ENCODE measurements at regions not wholly inside any gene's neighbourhood (a gene's known extent, or its start where the extent isn't known, plus 50 kb on each side); places are given as distances from the start of the nearest gene placed in this dataset.
"Not testable (repeated sequence)": the region's sequence is repeated elsewhere in the genome, so short reads cannot be mapped to it uniquely, and the experiment has no call there.

- ChIA-PET CTCF (interaction anchor here (0.9 kb wide), 1 partner anchor 403 kb away, joined by 3 read pairs; no protein-coding TSS in a partner anchor), POLR2A (no interaction called here)
- no peak for DNase-seq (ENCODE audit: low read depth, low spot score)
- no peak overlapping the region for H3K4me3 ChIP-seq (ENCODE audit: low read depth, low read length)
- no peak for TF ChIP-seq CTCF (IDR thresholded peaks at IDR 0.05; ENCODE audit: insufficient read depth, low read length, missing control alignments)
These were observed 62.4 kb upstream of the SERP2 start for GRCh38 chr13:44311011-44311780.

DNA sequence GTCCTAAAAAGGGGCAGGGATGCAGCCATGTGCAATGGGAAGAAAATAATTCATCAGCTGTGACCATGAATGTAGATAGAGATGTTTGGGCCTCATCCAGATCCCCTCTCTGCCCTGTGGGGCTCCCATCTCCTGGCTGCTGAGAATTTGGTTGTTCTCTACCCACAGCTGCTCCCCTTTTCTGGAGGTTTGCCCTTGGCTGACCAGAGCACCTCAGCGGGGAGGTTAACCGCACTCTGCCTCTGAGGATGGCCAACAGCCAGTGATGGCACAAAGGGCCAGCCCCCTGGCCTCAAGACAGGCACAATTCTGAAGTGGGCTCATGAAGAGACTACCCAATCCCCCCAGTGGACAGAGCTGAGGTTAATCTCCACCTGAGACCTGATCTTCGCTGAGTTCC is 61.5 kb upstream of the SERP2 start:
- CTCF ChIA-PET, result interaction anchor here (0.9 kb wide), 1 partner anchor 404 kb away, joined by 3 read pairs; no protein-coding TSS in a partner anchor
- no peak for DNase-seq (ENCODE audit: low read depth, low spot score)
- TF ChIP-seq CTCF (IDR thresholded peaks at IDR 0.05; ENCODE audit: insufficient read depth, low read length, missing control alignments), result no peak
- H3K4me3 ChIP-seq (ENCODE audit: low read depth, low read length), result no peak overlapping the region
- POLR2A ChIA-PET, result no interaction called here

DNA sequence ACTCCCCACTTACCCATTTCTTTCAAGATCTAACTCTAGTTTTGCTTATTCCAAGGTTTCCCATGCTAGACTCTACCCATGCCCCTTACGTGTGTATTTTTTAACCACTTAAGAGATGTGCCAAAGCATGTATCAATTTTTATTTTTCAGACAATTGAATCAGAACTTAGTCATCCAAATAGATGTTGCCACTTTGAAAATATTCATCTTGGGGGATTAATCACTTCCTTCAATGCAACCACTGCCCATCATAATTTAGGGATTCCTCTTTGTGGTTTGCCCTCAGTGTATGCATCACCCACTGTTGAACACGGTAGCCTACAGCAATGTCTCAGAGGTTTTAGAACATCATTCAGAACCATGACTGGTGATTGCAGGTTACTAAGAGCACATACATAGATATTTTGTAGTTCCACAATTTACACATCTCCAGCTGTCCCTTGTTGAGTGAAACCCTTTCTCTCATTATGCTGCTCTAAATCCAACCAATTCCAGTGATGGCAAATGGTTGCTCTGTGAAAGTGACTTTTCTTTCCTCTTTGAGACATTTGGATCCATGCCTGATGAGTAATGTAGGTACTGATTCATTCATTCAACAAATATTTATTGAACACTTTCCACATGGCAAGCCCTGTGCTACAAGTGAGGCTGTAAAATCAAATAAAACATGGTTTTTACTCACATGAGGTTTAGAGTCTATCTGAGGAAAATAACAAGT is 60.6 kb upstream of the SERP2 start:
- H3K4me3 ChIP-seq (ENCODE audit: low read depth, low read length), result no peak overlapping the region
- DNase-seq (ENCODE audit: low read depth, low spot score), result peak; percentile 76
- ChIA-PET CTCF (no interaction called here), POLR2A (no interaction called here)
- TF ChIP-seq CTCF (IDR thresholded peaks at IDR 0.05; ENCODE audit: insufficient read depth, low read length, missing control alignments), result no peak

DNA sequence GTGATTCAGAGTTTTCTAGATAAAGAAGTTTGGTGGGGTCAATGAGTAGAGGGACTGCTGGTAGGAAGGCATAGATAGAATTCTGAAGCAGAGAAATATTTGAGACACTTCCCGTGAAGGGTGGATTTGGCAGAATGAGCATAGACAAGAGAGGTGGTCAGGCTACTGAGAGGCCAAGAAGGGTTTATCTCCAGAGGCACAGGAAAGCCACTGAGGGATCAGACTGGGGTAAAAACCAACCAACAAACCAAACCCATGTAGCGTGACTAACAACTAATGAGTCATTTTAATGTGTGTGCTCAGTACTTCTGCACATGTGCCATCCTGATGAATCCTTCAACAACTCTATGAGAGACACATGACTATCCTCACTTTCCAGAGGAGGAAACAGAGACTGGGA is 60.0 kb upstream of the SERP2 start:
- ChIA-PET CTCF (no interaction called here), POLR2A (no interaction called here)
- TF ChIP-seq CTCF (IDR thresholded peaks at IDR 0.05; ENCODE audit: insufficient read depth, low read length, missing control alignments), result no peak
- no peak overlapping the region for H3K4me3 ChIP-seq (ENCODE audit: low read depth, low read length)
- no peak for DNase-seq (ENCODE audit: low read depth, low spot score)

- H3K4me3 ChIP-seq (ENCODE audit: low read depth, low read length); CTCF ChIA-PET; DNase-seq (ENCODE audit: low read depth, low spot score); POLR2A ChIA-PET: not testable (repeated sequence)
These were observed 59.5 kb upstream of the SERP2 start for GRCh38 chr13:44314160-44314559.

DNA sequence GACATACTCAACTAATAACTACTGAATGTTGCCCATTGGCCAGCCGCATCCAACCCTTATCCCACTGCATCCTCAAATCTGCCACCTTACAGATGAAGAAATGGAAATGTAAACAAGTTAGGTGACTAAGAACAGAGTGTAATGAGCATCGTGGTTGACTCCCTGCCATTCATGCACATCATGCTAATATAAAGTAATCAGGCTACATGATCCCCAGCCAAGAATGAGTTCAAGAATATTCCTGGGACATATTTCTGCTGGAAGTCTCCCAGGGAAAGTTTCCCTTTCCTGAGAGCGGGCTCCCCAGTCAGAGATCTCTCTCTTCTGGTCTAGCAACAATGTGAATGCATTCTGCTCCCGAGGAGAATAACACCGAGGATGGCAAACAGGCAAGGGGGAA is 55.9 kb upstream of the SERP2 start:
- H3K4me3 ChIP-seq (ENCODE audit: low read depth, low read length), result no peak overlapping the region
- no peak for TF ChIP-seq CTCF (IDR thresholded peaks at IDR 0.05; ENCODE audit: insufficient read depth, low read length, missing control alignments)
- DNase-seq (ENCODE audit: low read depth, low spot score), result no peak
- CTCF ChIA-PET, result no interaction called here
- POLR2A ChIA-PET, result no interaction called here

Measured in AG04449 (cell line).